PC-3 (cell line): ENCODE measurements at regions not wholly inside any gene's neighbourhood (a gene's known extent, or its start where the extent isn't known, plus 50 kb on each side); places are given as distances from the start of the nearest gene placed in this dataset.

Experiments
- ATAC-seq: fragments of 200-7000 bp; cut with Tn5 transposase; 2 replicates; pipeline ENCODE4 v1.9.1; 2020; ENCODE audit warnings: mild to moderate bottlenecking, moderate library complexity
- BruUV-seq: library from RNA; stranded (reverse); fragments of 400-500 nt; replicated peaks from 2 replicates; lab custom pipeline; 2021; lab: Mats Ljungman, UMichigan
- CTCF ChIA-PET: fragments of 300-600 bp; sonication (Branson Sonifier 250); formaldehyde crosslinking; loops from one replicate; lab custom pipeline; 2022; ENCODE audit warnings: antibody characterized with exemption; lab: Charles Lee
- POLR2A ChIA-PET: fragments of 300-600 bp; sonication (Branson Sonifier 250); formaldehyde crosslinking; loops from one replicate; lab custom pipeline; 2022; ENCODE audit warnings: antibody characterized with exemption; ENCODE audit not compliant: unreplicated experiment; lab: Charles Lee
- DNase-seq: peaks from one replicate; pipeline ENCODE4 v3.0.0-alpha.2; 2015
- H2AFZ ChIP-seq: fragments of 300-600 bp; sonication (generic); 2 replicates; pipeline ENCODE4 v1.6.0; 2016; ENCODE audit warnings: antibody characterized with exemption, low read length
- H3F3A ChIP-seq: fragments of 300-600 bp; sonication (generic); one replicate; pipeline ENCODE4 v1.6.0; 2017; ENCODE audit warnings: antibody characterized with exemption, low read length, control low read depth, mild to moderate bottlenecking; ENCODE audit not compliant: unreplicated experiment
- H3K27ac ChIP-seq: fragments of 300-600 bp; sonication (generic); 2 replicates; pipeline ENCODE4 v1.5.1; 2016; ENCODE audit warnings: mild to moderate bottlenecking, low read length
- H3K27me3 ChIP-seq: fragments of 300-600 bp; sonication (generic); 2 replicates; pipeline ENCODE4 v1.6.1; 2016; ENCODE audit warnings: low read length, mixed read lengths
- H3K36me3 ChIP-seq: fragments of 300-600 bp; sonication (generic); 2 replicates; pipeline ENCODE4 v1.6.1; 2016; ENCODE audit warnings: low read depth, mixed run types, low read length, mixed read lengths
- H3K4me1 ChIP-seq: fragments of 300-600 bp; sonication (generic); 2 replicates; pipeline ENCODE4 v1.5.1; 2016; ENCODE audit warnings: low read length; ENCODE audit not compliant: insufficient read depth
- H3K4me2 ChIP-seq: fragments of 300-600 bp; sonication (generic); 2 replicates; pipeline ENCODE4 v1.6.0; 2016; ENCODE audit warnings: low read length
- H3K4me3 ChIP-seq: fragments of 300-600 bp; sonication (generic); 2 replicates; pipeline ENCODE4 v1.5.1; 2016; ENCODE audit warnings: mild to moderate bottlenecking, low read length, mixed read lengths
- H3K79me2 ChIP-seq: fragments of 300-600 bp; sonication (generic); 2 replicates; pipeline ENCODE4 v1.6.1; 2017; ENCODE audit warnings: low read length, mixed read lengths
- H3K9ac ChIP-seq: fragments of 300-600 bp; sonication (generic); 2 replicates; pipeline ENCODE4 v1.6.0; 2016; ENCODE audit warnings: mild to moderate bottlenecking, low read length
- H3K9me2 ChIP-seq: fragments of 300-600 bp; sonication (generic); replicated peaks from 2 replicates; pipeline ENCODE4 v1.6.1; 2016; ENCODE audit warnings: mixed run types, low read length, mixed read lengths
- H3K9me3 ChIP-seq: fragments of 300-600 bp; sonication (generic); 2 replicates; pipeline ENCODE4 v1.6.1; 2016; ENCODE audit warnings: low read length, mixed read lengths
- H4K20me1 ChIP-seq: fragments of 300-600 bp; sonication (generic); 2 replicates; pipeline ENCODE4 v1.6.1; 2016; ENCODE audit warnings: low read length, mixed read lengths
- CTCF ChIP-seq: fragments of 300-600 bp; sonication (generic); conservative IDR thresholded peaks from 2 replicates; pipeline ENCODE4 v1.5.1; 2017; ENCODE audit warnings: antibody characterized with exemption, low read depth, mild to moderate bottlenecking, low read length
- EZH2 ChIP-seq: fragments of 300-600 bp; sonication (generic); IDR thresholded peaks from one replicate; pipeline ENCODE4 v1.6.1; 2017; ENCODE audit warnings: antibody characterized with exemption, mild to moderate bottlenecking, low read length; ENCODE audit not compliant: unreplicated experiment
- EZH2phosphoT487 ChIP-seq: fragments of 300-600 bp; sonication (generic); IDR thresholded peaks from 2 replicates; pipeline ENCODE4 v1.6.1; 2018; ENCODE audit warnings: mild to moderate bottlenecking, antibody characterized with exemption, low read length, borderline replicate concordance
- intact Hi-C: fragments of 100-400 bp; cut with micrococcal nuclease; formaldehyde crosslinking; loops from 2 replicates; pipeline ENCODE4 v1.9.0; 2023

GRCh38 chr7:47202146-47202783 lies 379.6 kb downstream of the TNS3 start:
- H3K9me3 ChIP-seq: no peaks in the 10 kb centered on the region
- DNase-seq: no peak
- intact Hi-C loops: no loop called here
- H3K9ac ChIP-seq: no peak overlapping the region
- TF ChIP-seq EZH2phosphoT487: no peak
- no peak for TF ChIP-seq EZH2
- TF ChIP-seq CTCF: no peak
- no peak overlapping the region for H2AFZ ChIP-seq
- no TSS peak for BruUV-seq
- no peaks in the 10 kb centered on the region for H3K79me2 ChIP-seq
- H3K4me1 ChIP-seq: no peaks in the 10 kb centered on the region
- peaks cover 31% of the 10 kb centered on the region; the same call in 1 of the 2 replicates for H3K27me3 ChIP-seq
- no peaks in the 10 kb centered on the region for H3K36me3 ChIP-seq
- no peak overlapping the region for H3K4me3 ChIP-seq
- no peak overlapping the region for H3K4me2 ChIP-seq
- ChIA-PET POLR2A (no interaction called here), CTCF (no interaction called here)
- no peak overlapping the region for H3K27ac ChIP-seq
- no peaks in the 10 kb centered on the region for H3K9me2 ChIP-seq
- ATAC-seq: no peak
- H4K20me1 ChIP-seq: no peaks in the 10 kb centered on the region
- no peaks in the 10 kb centered on the region for H3F3A ChIP-seq

- intact Hi-C loops: no loop called here
- Histone ChIP-seq H2AFZ (no peak overlapping the region), H3K36me3 (no peaks in the 10 kb centered on the region), H3K9me2 (no peaks in the 10 kb centered on the region), H3K9me3 (no peaks in the 10 kb centered on the region), H4K20me1 (no peaks in the 10 kb centered on the region), H3K4me2 (no peak overlapping the region), H3K4me1 (no peaks in the 10 kb centered on the region), H3F3A (no peaks in the 10 kb centered on the region), H3K4me3 (no peak overlapping the region), H3K79me2 (no peaks in the 10 kb centered on the region), H3K9ac (no peak overlapping the region), H3K27me3 (peaks cover 13% of the 10 kb centered on the region), H3K27ac (no peak overlapping the region)
- no peak for ATAC-seq
- no TSS peak for BruUV-seq
- TF ChIP-seq CTCF (no peak), EZH2phosphoT487 (no peak), EZH2 (no peak)
- POLR2A ChIA-PET: no interaction called here
- no peak for DNase-seq
- CTCF ChIA-PET: no interaction called here
Observed at GRCh38 chr7:47198159-47198558, 383.8 kb downstream of the TNS3 start.

- no peaks in the 10 kb centered on the region for H3F3A ChIP-seq
- BruUV-seq: no TSS peak
- intact Hi-C loops: no loop called here
- ATAC-seq (no peak), DNase-seq (no peak)
- no peak overlapping the region for H2AFZ ChIP-seq
- H3K27me3 ChIP-seq: peaks cover 11% of the 10 kb centered on the region
- TF ChIP-seq EZH2phosphoT487: no peak
- TF ChIP-seq EZH2: no peak
- TF ChIP-seq CTCF: no peak
- H3K9me3 ChIP-seq: no peaks in the 10 kb centered on the region
- no peaks in the 10 kb centered on the region for H3K4me1 ChIP-seq
- CTCF ChIA-PET: no interaction called here
- no peak overlapping the region for H3K9ac ChIP-seq
- no peaks in the 10 kb centered on the region for H4K20me1 ChIP-seq
- POLR2A ChIA-PET: no interaction called here
- no peaks in the 10 kb centered on the region for H3K9me2 ChIP-seq
- H3K36me3 ChIP-seq: no peaks in the 10 kb centered on the region
- no peak overlapping the region for H3K27ac ChIP-seq
- H3K4me2 ChIP-seq: no peak overlapping the region
- H3K4me3 ChIP-seq: no peak overlapping the region
- no peaks in the 10 kb centered on the region for H3K79me2 ChIP-seq
Observed at GRCh38 chr7:47197486-47197885, 384.4 kb downstream of the TNS3 start.
